ENCODE measurements at regions not wholly inside any gene's neighbourhood (a gene's known extent, or its start where the extent isn't known, plus 50 kb on each side); places are given as distances from the start of the nearest gene placed in this dataset.

DNA sequence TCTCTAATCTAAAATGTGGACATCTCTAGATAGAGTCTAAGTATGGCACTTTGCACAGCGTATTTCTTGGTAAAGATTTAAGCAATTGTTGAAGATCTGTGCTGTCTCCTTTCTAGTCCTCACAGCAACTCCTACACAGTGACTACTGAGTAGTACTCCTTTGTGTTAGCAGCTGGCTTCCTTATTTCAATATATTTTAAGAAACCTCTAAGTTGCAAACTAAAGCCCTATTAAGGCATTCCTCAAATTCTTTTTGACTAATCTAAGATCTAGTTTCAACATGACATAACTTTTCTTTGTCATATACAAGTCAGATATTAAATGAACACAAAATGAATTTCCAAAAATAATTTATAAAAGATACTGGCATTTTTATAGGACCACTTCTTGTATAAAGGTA, 121.8 kb upstream of the DNAJC10 start:
- DNase-seq = no peak
- Histone ChIP-seq H3K18ac (ENCODE audit: low read length) (no peak overlapping the region), H2AK5ac (ENCODE audit: low read length) (no peak overlapping the region), H4K5ac (ENCODE audit: low read length) (no peak overlapping the region), H3K79me1 (ENCODE audit: low read length) (no peaks in the 10 kb centered on the region), H3K4me3 (ENCODE audit: low read length) (no peak overlapping the region), H3K4ac (ENCODE audit: low read depth, low read length) (no peak overlapping the region), H3K36me3 (ENCODE audit: control insufficient read depth, insufficient read depth, low read length) (no peaks in the 10 kb centered on the region), H3K27ac (ENCODE audit: low read depth, low read length) (no peak overlapping the region), H3K23ac (ENCODE audit: low read length) (no peak overlapping the region), H2BK120ac (ENCODE audit: low read depth, low read length) (no peak overlapping the region), H2BK15ac (replicated peaks; ENCODE audit: low read depth) (no peak overlapping the region), H3K4me2 (ENCODE audit: low read length) (no peak overlapping the region), H3K27me3 (ENCODE audit: insufficient read depth, low read length, poor library complexity) (no peaks in the 10 kb centered on the region), H3K79me2 (ENCODE audit: control insufficient read depth, insufficient read depth, low read length) (no peaks in the 10 kb centered on the region), H3K56ac (ENCODE audit: low read length) (no peak overlapping the region), H2BK5ac (ENCODE audit: low read length) (no peak overlapping the region), H3K9ac (ENCODE audit: low read length) (no peak overlapping the region), H3K4me1 (ENCODE audit: control insufficient read depth, low read depth, low read length) (no peaks in the 10 kb centered on the region), H4K8ac (ENCODE audit: low read depth, low read length) (no peak overlapping the region)
- WGBS (ENCODE audit: extremely low coverage, insufficient coverage, low lambda C conversion rate) = no CpG with 5 or more reads among the region's 1 CpG

DNA sequence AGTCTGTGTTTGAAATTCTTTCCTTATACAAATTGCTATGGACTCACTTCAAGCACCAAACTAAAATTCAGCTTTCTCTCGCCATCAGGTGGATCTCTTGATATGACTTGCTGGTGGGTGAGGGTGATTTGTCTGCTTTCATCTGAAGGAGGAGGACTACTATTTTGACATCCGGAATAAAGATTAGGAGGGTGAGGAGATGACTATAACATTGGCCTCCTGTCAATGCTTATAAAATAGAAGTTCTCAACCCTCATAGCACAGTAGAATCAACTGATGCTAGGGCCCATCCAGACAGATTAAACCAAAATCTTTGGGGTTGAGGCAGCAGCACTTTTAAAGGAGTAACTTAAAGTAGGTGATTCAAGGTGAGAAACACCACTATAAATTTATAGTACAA, 120.4 kb upstream of the DNAJC10 start:
- H3K4me1 ChIP-seq (ENCODE audit: control insufficient read depth, low read depth, low read length) = no peaks in the 10 kb centered on the region
- no peak overlapping the region for H3K9ac ChIP-seq (ENCODE audit: low read length)
- H3K56ac ChIP-seq (ENCODE audit: low read length) = no peak overlapping the region
- H3K23ac ChIP-seq (ENCODE audit: low read length) = no peak overlapping the region
- H3K27me3 ChIP-seq (ENCODE audit: insufficient read depth, low read length, poor library complexity) = no peaks in the 10 kb centered on the region
- H2BK120ac ChIP-seq (ENCODE audit: low read depth, low read length) = no peak overlapping the region
- no peak overlapping the region for H4K5ac ChIP-seq (ENCODE audit: low read length)
- no CpG with 5 or more reads among the region's 2 CpGs for WGBS (ENCODE audit: extremely low coverage, insufficient coverage, low lambda C conversion rate)
- H3K27ac ChIP-seq (ENCODE audit: low read depth, low read length) = no peak overlapping the region
- no peak overlapping the region for H2BK15ac ChIP-seq (replicated peaks; ENCODE audit: low read depth)
- H2AK5ac ChIP-seq (ENCODE audit: low read length) = no peak overlapping the region
- H3K36me3 ChIP-seq (ENCODE audit: control insufficient read depth, insufficient read depth, low read length) = no peaks in the 10 kb centered on the region
- no peak overlapping the region for H3K4me2 ChIP-seq (ENCODE audit: low read length)
- H4K8ac ChIP-seq (ENCODE audit: low read depth, low read length) = no peak overlapping the region
- no peak overlapping the region for H2BK5ac ChIP-seq (ENCODE audit: low read length)
- no peak overlapping the region for H3K4ac ChIP-seq (ENCODE audit: low read depth, low read length)
- no peak overlapping the region for H3K4me3 ChIP-seq (ENCODE audit: low read length)
- no peaks in the 10 kb centered on the region for H3K79me2 ChIP-seq (ENCODE audit: control insufficient read depth, insufficient read depth, low read length)
- H3K79me1 ChIP-seq (ENCODE audit: low read length) = no peaks in the 10 kb centered on the region
- no peak for DNase-seq
- H3K18ac ChIP-seq (ENCODE audit: low read length) = no peak overlapping the region

DNA sequence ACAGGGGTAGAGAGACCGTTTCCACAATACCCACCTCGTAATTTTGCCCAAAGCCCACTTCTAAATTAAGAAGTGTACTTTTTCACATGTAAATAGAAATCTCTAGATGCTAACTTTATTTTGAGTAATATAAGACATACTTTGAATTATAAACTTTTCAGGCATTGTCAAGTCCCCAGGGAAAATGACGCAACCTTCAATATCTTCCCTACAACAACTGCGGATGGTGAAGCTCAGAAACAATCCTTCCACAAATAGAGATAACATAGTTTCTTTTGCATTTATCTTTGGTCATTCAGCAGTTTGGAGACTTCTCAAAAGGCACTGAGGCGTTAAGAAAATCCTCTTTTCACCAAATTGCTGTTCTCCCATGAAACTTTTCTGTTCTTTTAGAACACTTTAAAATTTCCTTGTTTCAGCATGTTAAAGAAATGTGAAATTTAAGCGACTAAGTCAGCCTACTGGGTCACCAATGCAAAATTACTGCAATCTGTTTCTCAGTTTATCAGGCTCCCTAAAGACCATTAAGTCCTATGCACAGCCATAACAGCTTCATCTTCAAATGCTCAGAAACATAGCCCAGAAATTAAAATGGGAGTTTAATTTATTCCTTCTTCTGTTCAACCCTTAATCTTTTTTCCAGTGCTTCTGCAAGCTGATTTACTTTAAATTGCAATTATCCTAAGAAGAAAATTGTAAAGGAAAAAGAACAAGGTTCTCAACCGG, 118.3 kb upstream of the DNAJC10 start:
- DNase-seq = no peak
- H3K4me1 ChIP-seq (ENCODE audit: control insufficient read depth, low read depth, low read length) = no peaks in the 10 kb centered on the region
- no peak overlapping the region for H3K4me2 ChIP-seq (ENCODE audit: low read length)
- no CpG with 5 or more reads among the region's 7 CpGs for WGBS (ENCODE audit: extremely low coverage, insufficient coverage, low lambda C conversion rate)
- H2AK5ac ChIP-seq (ENCODE audit: low read length) = no peak overlapping the region
- no peak overlapping the region for H3K56ac ChIP-seq (ENCODE audit: low read length)
- no peak overlapping the region for H3K4ac ChIP-seq (ENCODE audit: low read depth, low read length)
- no peak overlapping the region for H3K27ac ChIP-seq (ENCODE audit: low read depth, low read length)
- no peak overlapping the region for H3K23ac ChIP-seq (ENCODE audit: low read length)
- no peak overlapping the region for H3K9ac ChIP-seq (ENCODE audit: low read length)
- no peaks in the 10 kb centered on the region for H3K79me1 ChIP-seq (ENCODE audit: low read length)
- H2BK5ac ChIP-seq (ENCODE audit: low read length) = no peak overlapping the region
- H3K36me3 ChIP-seq (ENCODE audit: control insufficient read depth, insufficient read depth, low read length) = no peaks in the 10 kb centered on the region
- H3K79me2 ChIP-seq (ENCODE audit: control insufficient read depth, insufficient read depth, low read length) = no peaks in the 10 kb centered on the region
- no peak overlapping the region for H4K8ac ChIP-seq (ENCODE audit: low read depth, low read length)
- no peak overlapping the region for H2BK15ac ChIP-seq (replicated peaks; ENCODE audit: low read depth)
- no peak overlapping the region for H3K18ac ChIP-seq (ENCODE audit: low read length)
- no peak overlapping the region for H2BK120ac ChIP-seq (ENCODE audit: low read depth, low read length)
- H4K5ac ChIP-seq (ENCODE audit: low read length) = no peak overlapping the region
- no peak overlapping the region for H3K4me3 ChIP-seq (ENCODE audit: low read length)
- H3K27me3 ChIP-seq (ENCODE audit: insufficient read depth, low read length, poor library complexity) = no peaks in the 10 kb centered on the region

DNA sequence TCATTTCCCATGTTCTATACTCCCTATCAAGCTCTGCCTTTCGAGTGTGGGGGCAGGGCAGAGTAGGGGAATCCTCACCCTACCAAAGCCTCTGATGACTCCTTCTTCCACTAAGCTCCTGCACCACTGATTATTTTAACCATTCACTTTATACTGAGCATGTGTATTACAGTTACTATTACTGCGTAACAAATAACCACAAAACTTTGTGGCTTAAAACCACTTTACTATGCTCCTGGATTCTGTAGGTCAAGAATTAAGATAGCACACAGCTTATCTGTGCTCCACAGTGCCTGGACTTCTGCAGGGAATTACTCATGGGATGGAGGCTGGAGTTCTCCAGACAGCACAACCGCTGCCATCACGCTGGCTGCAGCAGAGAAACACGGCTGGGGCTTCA, 117.4 kb upstream of the DNAJC10 start:
- Histone ChIP-seq H2AK5ac (ENCODE audit: low read length) (no peak overlapping the region), H3K27ac (ENCODE audit: low read depth, low read length) (no peak overlapping the region), H3K56ac (ENCODE audit: low read length) (no peak overlapping the region), H4K5ac (ENCODE audit: low read length) (no peak overlapping the region), H3K27me3 (ENCODE audit: insufficient read depth, low read length, poor library complexity) (no peaks in the 10 kb centered on the region), H2BK15ac (replicated peaks; ENCODE audit: low read depth) (no peak overlapping the region), H3K4me1 (ENCODE audit: control insufficient read depth, low read depth, low read length) (no peaks in the 10 kb centered on the region), H3K4me2 (ENCODE audit: low read length) (no peak overlapping the region), H3K4ac (ENCODE audit: low read depth, low read length) (no peak overlapping the region), H3K4me3 (ENCODE audit: low read length) (no peak overlapping the region), H3K18ac (ENCODE audit: low read length) (no peak overlapping the region), H3K23ac (ENCODE audit: low read length) (no peak overlapping the region), H2BK120ac (ENCODE audit: low read depth, low read length) (no peak overlapping the region), H3K79me1 (ENCODE audit: low read length) (no peaks in the 10 kb centered on the region), H3K36me3 (ENCODE audit: control insufficient read depth, insufficient read depth, low read length) (no peaks in the 10 kb centered on the region), H3K79me2 (ENCODE audit: control insufficient read depth, insufficient read depth, low read length) (no peaks in the 10 kb centered on the region), H2BK5ac (ENCODE audit: low read length) (no peak overlapping the region), H3K9ac (ENCODE audit: low read length) (no peak overlapping the region), H4K8ac (ENCODE audit: low read depth, low read length) (no peak overlapping the region)
- WGBS (ENCODE audit: extremely low coverage, insufficient coverage, low lambda C conversion rate) = no CpG with 5 or more reads among the region's 5 CpGs
- DNase-seq = no peak

DNA sequence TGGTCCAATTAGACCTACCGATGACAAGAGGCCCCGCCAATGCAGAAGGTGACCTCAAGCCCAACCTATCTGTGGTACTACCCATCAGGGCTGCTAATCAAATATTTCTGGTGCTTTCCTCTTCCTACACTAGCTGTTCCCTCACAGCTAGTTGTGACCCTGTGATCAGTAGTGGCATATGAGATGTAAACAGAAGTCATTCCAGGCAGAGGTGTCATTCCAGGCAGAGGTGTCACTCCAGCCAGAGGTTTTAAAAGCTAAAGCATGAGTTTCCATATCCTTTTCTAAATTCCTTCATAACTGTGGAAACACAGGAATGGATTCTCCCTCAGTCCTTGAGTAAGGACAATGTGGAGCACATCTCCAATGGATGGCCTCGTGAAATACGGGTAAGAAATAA, 110.9 kb upstream of the DNAJC10 start:
- no peak overlapping the region for H2AK5ac ChIP-seq (ENCODE audit: low read length)
- H3K9ac ChIP-seq (ENCODE audit: low read length) = no peak overlapping the region
- H3K56ac ChIP-seq (ENCODE audit: low read length) = no peak overlapping the region
- no peak overlapping the region for H3K18ac ChIP-seq (ENCODE audit: low read length)
- H3K79me1 ChIP-seq (ENCODE audit: low read length) = no peaks in the 10 kb centered on the region
- no peak overlapping the region for H2BK5ac ChIP-seq (ENCODE audit: low read length)
- no peak overlapping the region for H3K4me3 ChIP-seq (ENCODE audit: low read length)
- no peaks in the 10 kb centered on the region for H3K27me3 ChIP-seq (ENCODE audit: insufficient read depth, low read length, poor library complexity)
- no peak overlapping the region for H2BK15ac ChIP-seq (replicated peaks; ENCODE audit: low read depth)
- no peak overlapping the region for H3K23ac ChIP-seq (ENCODE audit: low read length)
- no peaks in the 10 kb centered on the region for H3K36me3 ChIP-seq (ENCODE audit: control insufficient read depth, insufficient read depth, low read length)
- no peak overlapping the region for H4K8ac ChIP-seq (ENCODE audit: low read depth, low read length)
- no peak overlapping the region for H3K4ac ChIP-seq (ENCODE audit: low read depth, low read length)
- no peak overlapping the region for H4K5ac ChIP-seq (ENCODE audit: low read length)
- WGBS (ENCODE audit: extremely low coverage, insufficient coverage, low lambda C conversion rate) = no CpG with 5 or more reads among the region's 4 CpGs
- DNase-seq = no peak
- H3K27ac ChIP-seq (ENCODE audit: low read depth, low read length) = no peak overlapping the region
- no peak overlapping the region for H3K4me2 ChIP-seq (ENCODE audit: low read length)
- no peaks in the 10 kb centered on the region for H3K79me2 ChIP-seq (ENCODE audit: control insufficient read depth, insufficient read depth, low read length)
- H3K4me1 ChIP-seq (ENCODE audit: control insufficient read depth, low read depth, low read length) = no peaks in the 10 kb centered on the region
- H2BK120ac ChIP-seq (ENCODE audit: low read depth, low read length) = no peak overlapping the region
